Calu3 (cell line): ENCODE measurements at regions not wholly inside any gene's neighbourhood (a gene's known extent, or its start where the extent isn't known, plus 50 kb on each side); places are given as distances from the start of the nearest gene placed in this dataset.

Source experiments
- BruUV-seq: library from RNA; stranded (reverse); fragments of 400-500 nt; replicated peaks from 2 replicates; lab custom pipeline; 2021; lab: Mats Ljungman, UMichigan
- CTCF ChIA-PET: fragments of 300-600 bp; sonication (Branson Sonifier 250); formaldehyde crosslinking; loops from one replicate; lab custom pipeline; 2022; ENCODE audit warnings: antibody characterized with exemption; lab: Charles Lee
- DNase-seq: peaks from one replicate; pipeline ENCODE4 v3.0.0; 2022
- H3K27ac Mint-ChIP-seq: one replicate; pipeline ENCODE4 v1.8.0; 2022; ENCODE audit warnings: mixed read lengths; ENCODE audit not compliant: unreplicated experiment
- H3K27me3 Mint-ChIP-seq: one replicate; pipeline ENCODE4 v1.8.0; 2022; ENCODE audit warnings: mixed read lengths; ENCODE audit not compliant: unreplicated experiment
- H3K36me3 Mint-ChIP-seq: one replicate; pipeline ENCODE4 v1.8.0; 2022; ENCODE audit warnings: mild to moderate bottlenecking, moderate library complexity, mixed read lengths; ENCODE audit not compliant: insufficient read depth, unreplicated experiment
- H3K4me1 Mint-ChIP-seq: one replicate; pipeline ENCODE4 v1.8.0; 2022; ENCODE audit warnings: mild to moderate bottlenecking, low read depth, mixed read lengths; ENCODE audit not compliant: unreplicated experiment
- H3K4me3 Mint-ChIP-seq: one replicate; pipeline ENCODE4 v1.8.0; 2022; ENCODE audit warnings: mild to moderate bottlenecking, low read depth, moderate library complexity, mixed read lengths; ENCODE audit not compliant: unreplicated experiment
- H3K9me3 Mint-ChIP-seq: one replicate; pipeline ENCODE4 v1.8.0; 2022; ENCODE audit warnings: low read depth, mixed read lengths; ENCODE audit not compliant: unreplicated experiment
- intact Hi-C: fragments of 100-400 bp; cut with micrococcal nuclease; formaldehyde crosslinking; loops from one replicate; pipeline ENCODE4 v1.10.0; 2022; ENCODE audit not compliant: unreplicated experiment
- TF ChIP-seq, protein P1 (sequence below): fragments of 200-600 bp; IDR thresholded peaks from one replicate; pipeline ENCODE4 v1.8.0; 2022; ENCODE audit warnings: antibody characterized with exemption; ENCODE audit not compliant: unreplicated experiment

DNA sequence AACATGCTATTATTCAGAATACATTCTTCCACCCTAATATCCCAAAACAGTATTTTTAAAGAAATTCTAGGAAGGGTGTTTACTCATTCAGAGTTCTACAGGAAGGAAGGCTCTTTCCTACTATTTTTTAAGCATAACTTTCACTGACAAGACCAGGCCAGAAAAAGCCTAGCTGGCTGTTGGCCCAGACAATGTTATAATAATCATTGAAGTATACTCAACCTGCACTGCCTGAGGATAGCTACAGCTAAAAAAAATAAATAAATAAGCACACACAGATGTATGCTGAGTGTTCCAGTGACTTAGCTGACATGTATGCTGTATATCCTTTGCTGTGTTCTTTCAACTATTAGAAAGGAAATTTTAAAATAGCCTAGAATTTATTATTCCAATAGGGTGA, 145.8 kb upstream of the SPRY1 start:
- BruUV-seq, result no TSS peak
- Mint-ChIP-seq H3K27me3 (no peaks in the 10 kb centered on the region), H3K4me1 (no peaks in the 10 kb centered on the region)

GRCh38 chr4:123255971-123256370, 140.6 kb upstream of the SPRY1 start:
- no peak overlapping the region for H3K4me3 Mint-ChIP-seq
- no TSS peak for BruUV-seq
- no peak for DNase-seq
- no peaks in the 10 kb centered on the region for H3K4me1 Mint-ChIP-seq
- intact Hi-C loops, result no loop called here
- CTCF ChIA-PET, result no interaction called here
- H3K27me3 Mint-ChIP-seq, result no peaks in the 10 kb centered on the region
- TF ChIP-seq, protein P1, sequence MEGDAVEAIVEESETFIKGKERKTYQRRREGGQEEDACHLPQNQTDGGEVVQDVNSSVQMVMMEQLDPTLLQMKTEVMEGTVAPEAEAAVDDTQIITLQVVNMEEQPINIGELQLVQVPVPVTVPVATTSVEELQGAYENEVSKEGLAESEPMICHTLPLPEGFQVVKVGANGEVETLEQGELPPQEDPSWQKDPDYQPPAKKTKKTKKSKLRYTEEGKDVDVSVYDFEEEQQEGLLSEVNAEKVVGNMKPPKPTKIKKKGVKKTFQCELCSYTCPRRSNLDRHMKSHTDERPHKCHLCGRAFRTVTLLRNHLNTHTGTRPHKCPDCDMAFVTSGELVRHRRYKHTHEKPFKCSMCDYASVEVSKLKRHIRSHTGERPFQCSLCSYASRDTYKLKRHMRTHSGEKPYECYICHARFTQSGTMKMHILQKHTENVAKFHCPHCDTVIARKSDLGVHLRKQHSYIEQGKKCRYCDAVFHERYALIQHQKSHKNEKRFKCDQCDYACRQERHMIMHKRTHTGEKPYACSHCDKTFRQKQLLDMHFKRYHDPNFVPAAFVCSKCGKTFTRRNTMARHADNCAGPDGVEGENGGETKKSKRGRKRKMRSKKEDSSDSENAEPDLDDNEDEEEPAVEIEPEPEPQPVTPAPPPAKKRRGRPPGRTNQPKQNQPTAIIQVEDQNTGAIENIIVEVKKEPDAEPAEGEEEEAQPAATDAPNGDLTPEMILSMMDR, result no peak
- no peaks in the 10 kb centered on the region for H3K9me3 Mint-ChIP-seq
- no peaks in the 10 kb centered on the region for H3K36me3 Mint-ChIP-seq
- H3K27ac Mint-ChIP-seq, result no peak overlapping the region

More for the DNA sequence above, 145.8 kb upstream of the SPRY1 start:
- intact Hi-C loops, result no loop called here
- CTCF ChIA-PET, result no interaction called here
- no peaks in the 10 kb centered on the region for H3K9me3 Mint-ChIP-seq
- H3K27ac Mint-ChIP-seq, result no peak overlapping the region
- TF ChIP-seq, protein P1, result no peak
- no peak for DNase-seq
- no peak overlapping the region for H3K4me3 Mint-ChIP-seq
- no peaks in the 10 kb centered on the region for H3K36me3 Mint-ChIP-seq

DNA sequence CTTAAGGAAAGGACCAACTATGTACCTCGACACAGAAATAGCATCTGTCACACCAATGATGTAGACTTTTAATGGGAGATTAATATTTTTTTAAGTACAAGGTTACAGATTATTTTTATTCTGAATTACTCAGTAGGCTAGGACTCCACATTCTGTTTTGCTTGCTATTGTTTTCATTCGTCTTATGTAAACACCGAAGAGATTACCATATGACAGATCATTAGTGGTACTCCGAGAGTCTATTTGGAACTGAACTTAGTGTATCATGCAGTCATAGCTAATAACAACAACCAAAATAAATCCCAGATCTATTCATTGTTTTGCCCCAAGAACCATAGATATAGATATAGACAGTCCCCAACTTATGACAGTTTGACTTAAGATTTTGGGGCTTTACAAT, 139.7 kb upstream of the SPRY1 start:
- Mint-ChIP-seq H3K27ac (no peak overlapping the region), H3K27me3 (no peaks in the 10 kb centered on the region), H3K36me3 (no peaks in the 10 kb centered on the region), H3K9me3 (no peaks in the 10 kb centered on the region), H3K4me3 (no peak overlapping the region), H3K4me1 (no peaks in the 10 kb centered on the region)
- TF ChIP-seq, protein P1, result no peak
- DNase-seq, result no peak
- BruUV-seq, result no TSS peak
- intact Hi-C loops, result no loop called here
- CTCF ChIA-PET, result no interaction called here

GRCh38 chr4:123257591-123257990, 139.0 kb upstream of the SPRY1 start:
- H3K36me3 Mint-ChIP-seq, result no peaks in the 10 kb centered on the region
- TF ChIP-seq, protein P1, result no peak
- H3K27ac Mint-ChIP-seq, result no peak overlapping the region
- no peak overlapping the region for H3K4me3 Mint-ChIP-seq
- H3K4me1 Mint-ChIP-seq, result no peaks in the 10 kb centered on the region
- no TSS peak for BruUV-seq
- no peaks in the 10 kb centered on the region for H3K9me3 Mint-ChIP-seq
- CTCF ChIA-PET, result no interaction called here
- intact Hi-C loops, result no loop called here
- DNase-seq, result no peak
- no peaks in the 10 kb centered on the region for H3K27me3 Mint-ChIP-seq
